HEK293 (cell line): ENCODE measurements at regions not wholly inside any gene's neighbourhood (a gene's known extent, or its start where the extent isn't known, plus 50 kb on each side); places are given as distances from the start of the nearest gene placed in this dataset.

Experiments used
- BCL11A ChIP-seq: fragments of 450-650 bp; formaldehyde crosslinking; IDR thresholded peaks from 2 replicates; pipeline ENCODE4 v1.5.1; 2016; ENCODE audit warnings: low read depth, missing biosample characterization, missing genetic modification characterization
- CTCF ChIP-seq: fragments of 450-650 bp; formaldehyde crosslinking; IDR thresholded peaks from 2 replicates; pipeline ENCODE4 v1.5.1; 2016; ENCODE audit warnings: missing biosample characterization, missing genetic modification characterization
- ELK4 ChIP-seq: IDR thresholded peaks from 2 replicates; pipeline ENCODE4 v1.6.1; 2011; ENCODE audit warnings: mild to moderate bottlenecking, low read depth, low read length, borderline replicate concordance
- KLF17 ChIP-seq: fragments of 450-650 bp; formaldehyde crosslinking; IDR thresholded peaks from 2 replicates; pipeline ENCODE4 v1.5.1; 2016; ENCODE audit warnings: missing biosample characterization, missing genetic modification characterization
- KLF8 ChIP-seq: fragments of 450-650 bp; formaldehyde crosslinking; IDR thresholded peaks from 2 replicates; pipeline ENCODE4 v1.5.1; 2016; ENCODE audit warnings: missing biosample characterization, missing genetic modification characterization
- SP2 ChIP-seq: fragments of 450-650 bp; formaldehyde crosslinking; IDR thresholded peaks from 2 replicates; pipeline ENCODE4 v1.5.1; 2016; ENCODE audit warnings: missing biosample characterization, missing genetic modification characterization
- TCF7L2 ChIP-seq: IDR thresholded peaks from 2 replicates; pipeline ENCODE4 v1.6.1; 2011; ENCODE audit warnings: low read depth, mild to moderate bottlenecking, inconsistent platforms, low read length, moderate library complexity, borderline replicate concordance
- YY1 ChIP-seq: fragments of 450-650 bp; formaldehyde crosslinking; IDR thresholded peaks from 2 replicates; pipeline ENCODE4 v1.5.1; 2018; ENCODE audit warnings: missing biosample characterization, missing genetic modification characterization
- ZBTB21 ChIP-seq: fragments of 450-650 bp; formaldehyde crosslinking; IDR thresholded peaks from 2 replicates; pipeline ENCODE4 v1.5.1; 2017; ENCODE audit warnings: missing biosample characterization, missing genetic modification characterization
- ZFP69B ChIP-seq: fragments of 450-650 bp; formaldehyde crosslinking; IDR thresholded peaks from 2 replicates; pipeline ENCODE4 v1.5.1; 2016; ENCODE audit warnings: missing biosample characterization, missing genetic modification characterization
- ZNF248 ChIP-seq: fragments of 450-650 bp; formaldehyde crosslinking; IDR thresholded peaks from 2 replicates; pipeline ENCODE4 v1.5.1; 2017; ENCODE audit warnings: missing biosample characterization, missing genetic modification characterization
- ZNF521 ChIP-seq: fragments of 450-650 bp; formaldehyde crosslinking; IDR thresholded peaks from 2 replicates; pipeline ENCODE4 v1.5.1; 2017; ENCODE audit warnings: missing biosample characterization, mild to moderate bottlenecking, missing genetic modification characterization
- ZNF747 ChIP-seq: fragments of 450-650 bp; formaldehyde crosslinking; IDR thresholded peaks from 2 replicates; pipeline ENCODE4 v1.5.1; 2016; ENCODE audit warnings: missing biosample characterization, missing genetic modification characterization

GRCh38 chrX:13489454-13489853 is 79.9 kb upstream of the EGFL6 start:
- TF ChIP-seq CTCF (no peak), ZNF747 (tag by site-specific recombination) (no peak), ZFP69B (tag by site-specific recombination) (no peak), SP2 (tag by site-specific recombination) (no peak), BCL11A (tag by site-specific recombination) (no peak), KLF17 (tag by site-specific recombination) (no peak), ZNF521 (tag by site-specific recombination) (no peak), TCF7L2 (no peak), ELK4 (no peak), ZBTB21 (tag by site-specific recombination) (no peak), KLF8 (no peak), YY1 (tag by site-specific recombination) (no peak), ZNF248 (tag by site-specific recombination) (no peak)
